Activated CD4-positive, alpha-beta memory T cell treated with anti-CD3 and anti-CD28 coated beads for 36 hours (primary cell): ENCODE measurements at regions not wholly inside any gene's neighbourhood (a gene's known extent, or its start where the extent isn't known, plus 50 kb on each side); places are given as distances from the start of the nearest gene placed in this dataset.

Experiments used
- CTCF ChIA-PET: fragments of 350-600 bp; sonication (Branson Sonifier 250); formaldehyde crosslinking; loops from one replicate; lab custom pipeline; 2021; ENCODE audit warnings: antibody characterized with exemption, inconsistent platforms; lab: Charles Lee
- POLR2A ChIA-PET: fragments of 350-600 bp; sonication (Branson Sonifier 250); formaldehyde crosslinking; loops from one replicate; lab custom pipeline; 2021; ENCODE audit warnings: antibody characterized with exemption; lab: Charles Lee
- DNase-seq: peaks from one replicate; pipeline ENCODE4 v3.0.0-alpha.2; 2020
- H3K27ac Mint-ChIP-seq: one replicate; pipeline ENCODE4 v1.8.0; 2021; ENCODE audit warnings: mixed read lengths
- H3K27me3 Mint-ChIP-seq: one replicate; pipeline ENCODE4 v1.8.0; 2021; ENCODE audit warnings: mixed read lengths
- H3K36me3 Mint-ChIP-seq: one replicate; pipeline ENCODE4 v1.8.0; 2021; ENCODE audit warnings: mixed read lengths
- H3K4me1 Mint-ChIP-seq: one replicate; pipeline ENCODE4 v1.8.0; 2021; ENCODE audit warnings: low read depth, mixed read lengths
- H3K4me3 Mint-ChIP-seq: one replicate; pipeline ENCODE4 v1.8.0; 2021; ENCODE audit warnings: mild to moderate bottlenecking, mixed read lengths
- H3K9me3 Mint-ChIP-seq: one replicate; pipeline ENCODE4 v1.8.0; 2021; ENCODE audit warnings: mixed read lengths
- intact Hi-C: fragments of 100-400 bp; cut with micrococcal nuclease; formaldehyde crosslinking; loops from one replicate; pipeline ENCODE4 v1.15.1; 2023

- Mint-ChIP-seq H3K36me3 (peaks cover 6% of the 10 kb centered on the region), H3K4me3 (no peak overlapping the region), H3K27ac (no peak overlapping the region), H3K27me3 (no peaks in the 10 kb centered on the region), H3K9me3 (peaks cover 5% of the 10 kb centered on the region), H3K4me1 (peaks cover 7% of the 10 kb centered on the region)
- CTCF ChIA-PET: no interaction called here
- intact Hi-C loops: no loop called here
- no peak for DNase-seq
- POLR2A ChIA-PET: no interaction called here
Measured at GRCh38 chr10:8453587-8453986, 399.1 kb downstream of the GATA3 start.

GRCh38 chr10:8454357-8454756 is 399.9 kb downstream of the GATA3 start:
- Mint-ChIP-seq H3K4me3 (no peak overlapping the region), H3K27me3 (peaks cover 2% of the 10 kb centered on the region), H3K36me3 (peaks cover 6% of the 10 kb centered on the region), H3K4me1 (peaks cover 7% of the 10 kb centered on the region), H3K27ac (no peak overlapping the region), H3K9me3 (peaks cover 5% of the 10 kb centered on the region)
- ChIA-PET POLR2A (no interaction called here), CTCF (no interaction called here)
- intact Hi-C loops: no loop called here
- no peak for DNase-seq

- Mint-ChIP-seq H3K4me1 (peaks cover 7% of the 10 kb centered on the region), H3K4me3 (no peak overlapping the region), H3K27ac (no peak overlapping the region), H3K27me3 (peaks cover 2% of the 10 kb centered on the region), H3K36me3 (peaks cover 6% of the 10 kb centered on the region), H3K9me3 (peaks cover 5% of the 10 kb centered on the region)
- ChIA-PET POLR2A (no interaction called here), CTCF (no interaction called here)
- no peak for DNase-seq
- intact Hi-C loops: no loop called here
Measured at GRCh38 chr10:8455181-8455580, 400.7 kb downstream of the GATA3 start.

- H3K27me3 Mint-ChIP-seq: peaks cover 2% of the 10 kb centered on the region
- intact Hi-C loops: no loop called here
- no peak overlapping the region for H3K4me3 Mint-ChIP-seq
- DNase-seq: no peak
- H3K27ac Mint-ChIP-seq: no peak overlapping the region
- CTCF ChIA-PET: no interaction called here
- H3K4me1 Mint-ChIP-seq: peaks cover 11% of the 10 kb centered on the region
- POLR2A ChIA-PET: no interaction called here
- peaks cover 5% of the 10 kb centered on the region for H3K9me3 Mint-ChIP-seq
- peaks cover 6% of the 10 kb centered on the region for H3K36me3 Mint-ChIP-seq
Measured at GRCh38 chr10:8456386-8456785, 401.9 kb downstream of the GATA3 start.

- peaks cover 11% of the 10 kb centered on the region for H3K4me1 Mint-ChIP-seq
- intact Hi-C loops: no loop called here
- H3K27ac Mint-ChIP-seq: peak overlapping the region; percentile 1
- no peak overlapping the region for H3K4me3 Mint-ChIP-seq
- DNase-seq: no peak
- CTCF ChIA-PET: no interaction called here
- peaks cover 2% of the 10 kb centered on the region for H3K27me3 Mint-ChIP-seq
- peaks cover 6% of the 10 kb centered on the region for H3K36me3 Mint-ChIP-seq
- H3K9me3 Mint-ChIP-seq: peaks cover 5% of the 10 kb centered on the region
- POLR2A ChIA-PET: no interaction called here
Measured at GRCh38 chr10:8460626-8461025, 406.1 kb downstream of the GATA3 start.

- peaks cover 2% of the 10 kb centered on the region for H3K27me3 Mint-ChIP-seq
- peaks cover 3% of the 10 kb centered on the region for H3K9me3 Mint-ChIP-seq
- no peak overlapping the region for H3K4me3 Mint-ChIP-seq
- peaks cover 3% of the 10 kb centered on the region for H3K36me3 Mint-ChIP-seq
- intact Hi-C loops: no loop called here
- peaks cover 11% of the 10 kb centered on the region for H3K4me1 Mint-ChIP-seq
- ChIA-PET POLR2A (no interaction called here), CTCF (interaction anchor here (0.9 kb wide), 1 partner anchor 16 kb away, joined by 3 read pairs; no protein-coding TSS in a partner anchor)
- DNase-seq: no peak
- H3K27ac Mint-ChIP-seq: no peak overlapping the region
Measured at GRCh38 chr10:8462565-8462964, 408.1 kb downstream of the GATA3 start.

GRCh38 chr10:8463853-8464252 is 409.4 kb downstream of the GATA3 start:
- DNase-seq: no peak
- intact Hi-C loops: no loop called here
- CTCF ChIA-PET: no interaction called here
- POLR2A ChIA-PET: no interaction called here
- Mint-ChIP-seq H3K4me1 (peaks cover 11% of the 10 kb centered on the region), H3K9me3 (no peaks in the 10 kb centered on the region), H3K27me3 (peaks cover 2% of the 10 kb centered on the region), H3K27ac (no peak overlapping the region), H3K4me3 (no peak overlapping the region), H3K36me3 (no peaks in the 10 kb centered on the region)

GRCh38 chr10:8468477-8468876 is 414.0 kb downstream of the GATA3 start:
- Mint-ChIP-seq H3K4me1 (peaks cover 4% of the 10 kb centered on the region), H3K9me3 (peaks cover 4% of the 10 kb centered on the region), H3K27ac (no peak overlapping the region), H3K36me3 (no peaks in the 10 kb centered on the region), H3K4me3 (no peak overlapping the region), H3K27me3 (no peaks in the 10 kb centered on the region)
- no peak for DNase-seq
- ChIA-PET CTCF (no interaction called here), POLR2A (no interaction called here)
- intact Hi-C loops: no loop called here

GRCh38 chr10:8473205-8473604 is 418.7 kb downstream of the GATA3 start:
- intact Hi-C loops: loop anchor here (1.0 to 10.0 kb wide), 4 partner anchors 420 to 832 kb away; no protein-coding TSS in a partner anchor
- ChIA-PET POLR2A (interaction anchor here (1.2 kb wide), 1 partner anchor 412 kb away, joined by 3 read pairs; no protein-coding TSS in a partner anchor), CTCF (interaction anchor here (0.8 to 1.1 kb wide), 2 partner anchors 140 to 402 kb away, joined by 3 to 4 read pairs; no protein-coding TSS in a partner anchor)
- peaks cover 11% of the 10 kb centered on the region for H3K9me3 Mint-ChIP-seq
- peak; percentile 13 for DNase-seq
- no peak overlapping the region for H3K4me3 Mint-ChIP-seq
- H3K36me3 Mint-ChIP-seq: peaks cover 4% of the 10 kb centered on the region
- peaks cover 13% of the 10 kb centered on the region for H3K27me3 Mint-ChIP-seq
- H3K27ac Mint-ChIP-seq: no peak overlapping the region
- peaks cover 4% of the 10 kb centered on the region for H3K4me1 Mint-ChIP-seq

GRCh38 chr10:8477300-8477699 is 422.8 kb downstream of the GATA3 start:
- POLR2A ChIA-PET: no interaction called here

GRCh38 chr10:8481718-8482504 is 427.4 kb downstream of the GATA3 start:
- CTCF ChIA-PET: interaction anchor here (0.6 kb wide), 1 partner anchor 273 kb away, joined by 3 read pairs; no protein-coding TSS in a partner anchor
- Mint-ChIP-seq H3K36me3 (peaks cover 4% of the 10 kb centered on the region), H3K27ac (no peak overlapping the region), H3K4me3 (no peak overlapping the region), H3K4me1 (peaks cover 2% of the 10 kb centered on the region), H3K9me3 (peaks cover 5% of the 10 kb centered on the region), H3K27me3 (peaks cover 19% of the 10 kb centered on the region)
- DNase-seq: no peak
- intact Hi-C loops: no loop called here
- POLR2A ChIA-PET: no interaction called here

More at GRCh38 chr10:8477300-8477699, 422.8 kb downstream of the GATA3 start:
- intact Hi-C loops: loop anchor here (10.0 kb wide), 2 partner anchors 728 to 828 kb away; no protein-coding TSS in a partner anchor
- Mint-ChIP-seq H3K36me3 (peaks cover 4% of the 10 kb centered on the region), H3K27ac (no peak overlapping the region), H3K4me3 (no peak overlapping the region), H3K4me1 (peaks cover 2% of the 10 kb centered on the region), H3K9me3 (peaks cover 9% of the 10 kb centered on the region), H3K27me3 (peaks cover 23% of the 10 kb centered on the region)
- CTCF ChIA-PET: interaction anchor here (1.1 kb wide), 1 partner anchor 9 kb away, joined by 3 read pairs; no protein-coding TSS in a partner anchor
- DNase-seq: no peak

GRCh38 chr10:8485032-8485431 is 430.5 kb downstream of the GATA3 start:
- Mint-ChIP-seq H3K27ac (no peak overlapping the region), H3K4me1 (peaks cover 2% of the 10 kb centered on the region), H3K9me3 (no peaks in the 10 kb centered on the region), H3K36me3 (no peaks in the 10 kb centered on the region), H3K4me3 (no peak overlapping the region), H3K27me3 (peaks cover 11% of the 10 kb centered on the region)
- intact Hi-C loops: no loop called here
- CTCF ChIA-PET: no interaction called here
- no peak for DNase-seq
- POLR2A ChIA-PET: no interaction called here
